Nephron progenitor cell (in vitro differentiated cells): ENCODE measurements at regions not wholly inside any gene's neighbourhood (a gene's known extent, or its start where the extent isn't known, plus 50 kb on each side); places are given as distances from the start of the nearest gene placed in this dataset.

Experiments
- DNase-seq: peaks from one replicate; pipeline ENCODE4 v3.0.0; 2021
- H3K27ac Mint-ChIP-seq: 2 replicates; pipeline ENCODE4 v1.8.0; 2021; ENCODE audit warnings: mild to moderate bottlenecking, moderate library complexity, mixed read lengths
- H3K27me3 Mint-ChIP-seq: 2 replicates; pipeline ENCODE4 v1.8.0; 2021; ENCODE audit warnings: mild to moderate bottlenecking, low read depth, mixed read lengths; ENCODE audit not compliant: poor library complexity
- H3K36me3 Mint-ChIP-seq: 2 replicates; pipeline ENCODE4 v1.8.0; 2021; ENCODE audit warnings: low read depth, mixed read lengths
- H3K4me1 Mint-ChIP-seq: 2 replicates; pipeline ENCODE4 v1.8.0; 2021; ENCODE audit warnings: mixed read lengths
- H3K4me3 Mint-ChIP-seq: 2 replicates; pipeline ENCODE4 v1.8.0; 2021; ENCODE audit warnings: mild to moderate bottlenecking, moderate library complexity, mixed read lengths
- H3K9me3 Mint-ChIP-seq: 2 replicates; pipeline ENCODE4 v1.8.0; 2021; ENCODE audit warnings: mild to moderate bottlenecking, moderate library complexity, mixed read lengths
- CTCF ChIP-seq: fragments of 200-600 bp; sonication (generic); IDR thresholded peaks from 2 replicates; pipeline ENCODE4 v1.5.0; 2021; ENCODE audit warnings: antibody characterized with exemption

DNA sequence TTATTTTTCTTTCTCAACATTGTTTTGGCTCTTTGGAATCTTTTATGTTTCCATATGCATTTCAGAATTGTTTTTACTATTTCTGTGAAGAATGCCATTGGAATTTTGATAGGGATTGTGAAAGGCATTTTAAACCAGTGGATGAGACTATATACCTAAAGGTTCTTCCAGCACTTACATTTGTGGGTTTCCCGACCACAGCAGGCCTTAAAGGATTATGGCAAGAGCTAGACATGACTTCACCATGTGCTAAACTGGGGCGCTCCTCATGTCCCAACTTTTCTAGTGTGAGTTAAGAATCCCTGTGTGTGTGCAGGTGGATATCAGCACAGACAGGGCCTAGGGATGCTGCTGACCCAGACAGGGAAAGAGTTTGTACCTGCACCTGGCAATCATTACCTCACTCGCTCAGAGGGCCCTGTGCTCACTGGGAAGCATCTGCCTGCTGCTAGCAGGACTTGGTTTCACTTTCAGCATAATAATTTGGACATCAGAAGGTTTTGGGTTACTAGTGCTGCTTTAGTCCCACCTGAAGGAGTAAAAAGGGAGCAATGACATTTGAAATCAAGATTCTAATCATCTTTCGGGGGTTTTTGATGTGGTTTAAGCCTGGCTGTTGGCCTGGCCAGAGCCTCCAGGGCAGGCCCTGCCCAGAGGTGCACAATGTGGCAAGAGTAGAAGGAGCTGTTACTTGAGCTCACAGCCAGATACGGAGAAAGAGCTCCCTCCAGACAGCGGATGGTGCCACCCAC, 137.1 kb downstream of the CDC5L start:
- Mint-ChIP-seq H3K27me3 (no peaks in the 10 kb centered on the region), H3K27ac (no peak overlapping the region), H3K9me3 (peaks cover 53% of the 10 kb centered on the region), H3K4me3 (no peak overlapping the region), H3K4me1 (peaks cover 37% of the 10 kb centered on the region), H3K36me3 (peaks cover 14% of the 10 kb centered on the region)
- no peak for TF ChIP-seq CTCF
- DNase-seq = no peak

DNA sequence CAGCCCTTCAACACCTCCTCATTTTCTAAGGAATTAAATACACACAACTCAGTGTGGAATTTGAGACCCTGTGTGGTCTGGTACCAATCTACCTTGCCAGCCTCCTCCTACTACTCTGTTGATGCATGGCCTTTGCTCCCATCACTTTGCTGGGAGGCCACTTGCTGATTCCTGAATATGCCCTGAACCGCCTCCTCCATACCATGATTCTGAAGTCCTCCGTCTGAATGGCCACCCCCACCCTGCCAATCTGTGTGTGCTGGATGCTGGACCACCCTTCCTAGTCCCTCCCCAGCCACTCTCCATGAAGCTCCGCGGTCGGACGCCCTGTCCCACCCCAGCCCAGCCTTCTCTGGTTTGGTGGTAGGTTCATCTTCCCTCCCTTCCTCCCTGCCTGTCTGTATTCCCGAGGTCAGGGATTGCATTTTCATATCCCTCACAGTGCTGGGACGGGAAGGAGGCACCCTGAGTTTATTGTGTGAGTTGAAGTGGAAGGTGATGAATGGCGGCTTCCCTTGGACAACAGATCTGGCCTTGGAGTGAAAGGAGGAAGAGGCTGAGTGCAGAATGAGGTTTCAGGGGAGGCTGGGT, 138.3 kb downstream of the CDC5L start:
- peaks cover 43% of the 10 kb centered on the region for H3K4me1 Mint-ChIP-seq
- TF ChIP-seq CTCF = no peak
- no peak overlapping the region for H3K27ac Mint-ChIP-seq
- H3K27me3 Mint-ChIP-seq = no peaks in the 10 kb centered on the region
- peaks cover 45% of the 10 kb centered on the region for H3K9me3 Mint-ChIP-seq
- DNase-seq = no peak
- H3K4me3 Mint-ChIP-seq = no peak overlapping the region
- peaks cover 11% of the 10 kb centered on the region for H3K36me3 Mint-ChIP-seq

DNA sequence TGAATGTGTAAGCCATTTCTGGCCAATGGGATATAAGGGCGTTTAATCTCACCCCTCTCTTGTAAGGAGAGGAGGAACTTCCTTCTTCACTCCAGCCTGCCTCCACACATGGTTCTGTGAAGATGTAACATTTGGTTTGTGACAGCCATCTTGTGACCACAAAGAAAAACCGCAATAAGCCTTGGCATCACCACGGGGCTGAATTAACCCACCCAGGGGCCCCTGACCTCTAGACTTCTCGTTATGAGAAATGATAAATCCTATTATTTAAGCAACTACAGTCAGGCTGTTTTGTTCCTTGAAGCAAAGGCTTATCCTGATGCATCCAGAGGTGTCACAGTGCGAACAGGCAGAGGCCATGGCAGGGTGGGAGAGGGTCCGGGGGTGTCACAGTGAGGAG, 139.7 kb downstream of the CDC5L start:
- no peak for TF ChIP-seq CTCF
- Mint-ChIP-seq H3K4me3 (no peak overlapping the region), H3K27me3 (peaks cover 3% of the 10 kb centered on the region), H3K27ac (no peak overlapping the region), H3K36me3 (no peaks in the 10 kb centered on the region), H3K4me1 (peaks cover 48% of the 10 kb centered on the region), H3K9me3 (peaks cover 32% of the 10 kb centered on the region)
- no peak for DNase-seq

DNA sequence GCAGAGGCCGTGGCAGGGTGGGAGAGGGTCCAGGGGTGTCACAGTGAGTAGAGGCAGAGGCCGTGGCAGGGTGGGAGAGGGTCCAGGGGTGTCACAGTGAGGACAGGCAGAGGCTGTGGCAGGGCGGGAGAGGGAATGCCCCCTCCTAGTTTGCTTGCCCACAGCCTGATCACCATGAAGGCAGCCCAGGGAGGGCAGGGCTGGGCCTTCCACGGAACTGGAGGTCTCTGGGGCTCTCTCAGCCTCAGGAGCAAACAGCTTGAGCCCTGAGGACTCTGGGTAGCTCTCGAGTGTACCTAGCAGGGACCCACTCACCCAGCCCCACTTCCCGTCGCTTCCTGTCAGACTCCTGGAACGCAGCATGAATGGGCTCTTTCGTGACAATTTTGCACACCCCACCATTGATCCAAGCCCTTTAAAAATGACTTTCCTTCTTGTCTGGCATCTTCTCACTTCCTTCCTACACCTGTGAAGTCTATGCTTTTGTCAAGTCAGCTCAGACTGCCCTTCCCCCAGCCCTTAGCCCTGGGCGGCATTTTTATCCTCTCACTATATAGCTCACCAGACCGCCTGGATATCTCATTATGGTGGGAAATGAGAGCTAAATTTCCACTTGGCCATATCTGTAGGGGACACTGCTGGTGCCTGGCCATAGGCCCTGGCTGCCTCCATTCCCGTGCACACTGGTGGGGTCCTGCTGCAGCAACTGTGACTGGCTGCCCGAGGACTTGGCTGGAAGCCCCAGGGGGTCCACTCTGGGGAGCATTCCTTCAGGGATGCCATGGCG, 140.3 kb downstream of the CDC5L start:
- no peak for DNase-seq
- no peak overlapping the region for H3K27ac Mint-ChIP-seq
- peaks cover 31% of the 10 kb centered on the region for H3K9me3 Mint-ChIP-seq
- H3K36me3 Mint-ChIP-seq = no peaks in the 10 kb centered on the region
- peaks cover 3% of the 10 kb centered on the region for H3K27me3 Mint-ChIP-seq
- H3K4me3 Mint-ChIP-seq = no peak overlapping the region
- no peak for TF ChIP-seq CTCF
- H3K4me1 Mint-ChIP-seq = peaks cover 54% of the 10 kb centered on the region

DNA sequence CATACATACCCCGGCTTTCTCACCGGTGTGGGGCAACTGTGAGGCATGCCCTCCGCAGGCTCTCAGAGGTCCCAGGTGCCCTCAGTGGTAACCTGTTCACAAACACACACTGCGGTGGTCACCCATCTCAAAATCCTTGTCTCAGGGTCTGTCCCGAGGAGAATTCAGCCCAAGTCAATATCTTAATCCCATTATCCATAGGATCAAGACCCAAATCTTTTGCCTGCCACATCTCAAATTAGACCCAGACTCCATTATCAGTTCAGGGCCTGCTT, 140.8 kb downstream of the CDC5L start:
- Mint-ChIP-seq H3K4me3 (no peak overlapping the region), H3K27me3 (peaks cover 3% of the 10 kb centered on the region), H3K36me3 (no peaks in the 10 kb centered on the region), H3K27ac (no peak overlapping the region), H3K9me3 (peaks cover 27% of the 10 kb centered on the region), H3K4me1 (peaks cover 59% of the 10 kb centered on the region)
- no peak for DNase-seq
- TF ChIP-seq CTCF = no peak
